ENCODE measurements at regions not wholly inside any gene's neighbourhood (a gene's known extent, or its start where the extent isn't known, plus 50 kb on each side); places are given as distances from the start of the nearest gene placed in this dataset.

DNA sequence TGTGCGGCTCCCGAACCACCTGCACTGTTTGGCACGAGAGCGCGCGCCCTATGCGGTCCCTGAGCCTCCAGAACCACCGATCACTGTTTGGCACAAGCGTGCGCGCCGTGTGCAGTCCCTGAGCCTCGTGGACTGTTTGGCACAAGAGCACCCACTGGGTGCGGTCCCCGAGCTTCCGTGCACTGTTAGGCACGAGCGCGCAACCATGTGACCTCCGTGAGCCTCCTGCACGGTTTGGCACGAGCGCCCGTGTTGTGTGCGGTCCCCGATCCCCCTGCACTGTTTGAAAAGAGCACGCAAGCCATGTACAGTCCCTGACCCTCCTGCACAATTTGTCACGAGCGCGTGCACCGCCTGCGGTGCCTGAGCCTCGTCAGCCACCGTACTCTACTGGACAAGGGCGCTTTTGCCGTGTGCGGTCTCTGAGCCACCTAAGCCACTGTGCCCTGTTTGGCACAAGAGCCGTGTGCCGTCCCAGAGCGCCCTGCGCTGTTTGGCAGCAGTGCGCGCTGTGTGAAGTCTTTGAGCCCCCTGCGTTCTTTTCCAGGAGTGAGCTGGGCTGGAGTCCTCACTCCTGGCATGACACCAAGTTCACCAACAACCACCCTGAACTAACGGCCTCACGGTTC is 163.7 kb upstream of the USP9Y start:
- Histone ChIP-seq H3K9ac (ENCODE audit: insufficient read depth in 1 of 2, low read length in 2 of 2) (no peak overlapping the region), H3K4me3 (no peak overlapping the region)
- DNase-seq = no peak

DNA sequence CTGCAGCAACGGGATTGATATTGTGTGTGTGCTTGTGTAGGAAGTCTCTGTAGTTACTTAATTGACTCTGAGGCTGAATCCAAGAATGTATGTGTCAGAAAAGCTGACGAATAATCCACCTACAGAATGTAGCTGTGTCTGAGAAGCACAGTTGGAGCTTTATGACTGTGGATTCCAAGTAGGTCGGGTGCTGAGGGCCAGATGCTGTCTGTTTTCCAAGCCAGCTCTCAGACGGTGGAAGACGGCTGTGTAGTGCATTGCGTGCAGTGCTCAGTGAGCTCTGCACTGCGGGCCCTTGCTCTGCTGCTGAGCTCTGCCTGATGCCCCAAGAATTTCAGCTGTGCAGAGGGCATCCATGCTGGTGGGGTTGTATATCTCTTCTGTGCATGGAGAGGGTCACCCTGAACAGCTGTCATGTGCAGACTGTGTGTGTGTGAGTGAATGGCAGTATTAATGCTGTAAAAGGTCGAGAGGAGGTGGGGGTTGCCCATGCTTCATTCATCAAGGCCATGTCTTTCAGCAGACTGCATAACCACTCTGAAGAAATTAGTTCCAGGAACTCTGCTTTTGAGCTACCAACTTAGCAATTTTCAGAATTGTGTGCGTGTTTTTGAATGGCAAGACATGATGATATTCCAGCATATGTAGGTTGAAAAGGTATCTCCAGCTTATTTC is 154.1 kb upstream of the USP9Y start:
- no peaks in the 10 kb centered on the region for H3K27me3 ChIP-seq (ENCODE audit: control insufficient read depth in 3 of 3, insufficient read depth in 3 of 3, low read length in 2 of 3)
- TF ChIP-seq, protein P1, sequence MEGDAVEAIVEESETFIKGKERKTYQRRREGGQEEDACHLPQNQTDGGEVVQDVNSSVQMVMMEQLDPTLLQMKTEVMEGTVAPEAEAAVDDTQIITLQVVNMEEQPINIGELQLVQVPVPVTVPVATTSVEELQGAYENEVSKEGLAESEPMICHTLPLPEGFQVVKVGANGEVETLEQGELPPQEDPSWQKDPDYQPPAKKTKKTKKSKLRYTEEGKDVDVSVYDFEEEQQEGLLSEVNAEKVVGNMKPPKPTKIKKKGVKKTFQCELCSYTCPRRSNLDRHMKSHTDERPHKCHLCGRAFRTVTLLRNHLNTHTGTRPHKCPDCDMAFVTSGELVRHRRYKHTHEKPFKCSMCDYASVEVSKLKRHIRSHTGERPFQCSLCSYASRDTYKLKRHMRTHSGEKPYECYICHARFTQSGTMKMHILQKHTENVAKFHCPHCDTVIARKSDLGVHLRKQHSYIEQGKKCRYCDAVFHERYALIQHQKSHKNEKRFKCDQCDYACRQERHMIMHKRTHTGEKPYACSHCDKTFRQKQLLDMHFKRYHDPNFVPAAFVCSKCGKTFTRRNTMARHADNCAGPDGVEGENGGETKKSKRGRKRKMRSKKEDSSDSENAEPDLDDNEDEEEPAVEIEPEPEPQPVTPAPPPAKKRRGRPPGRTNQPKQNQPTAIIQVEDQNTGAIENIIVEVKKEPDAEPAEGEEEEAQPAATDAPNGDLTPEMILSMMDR (IDR thresholded peaks at IDR 0.05; ENCODE audit: control extremely low read depth, extremely low read depth) = no peak
- no peak for ATAC-seq (ENCODE audit: insufficient read depth, low FRiP score)

More for the DNA sequence above, 163.7 kb upstream of the USP9Y start:
- Histone ChIP-seq H3K4me1 (ENCODE audit: control insufficient read depth in 5 of 5, insufficient read depth in 5 of 5, low read length in 5 of 5) (no peaks in the 10 kb centered on the region), H3K36me3 (ENCODE audit: control insufficient read depth in 4 of 4, insufficient read depth in 4 of 4, low read length in 4 of 4) (no peaks in the 10 kb centered on the region), H3K27ac (ENCODE audit: low read depth in 1 of 2, low read length in 1 of 2) (no peak overlapping the region), H3K27me3 (ENCODE audit: control insufficient read depth in 3 of 3, insufficient read depth in 3 of 3, low read length in 2 of 3) (no peaks in the 10 kb centered on the region), H3K9me3 (ENCODE audit: control insufficient read depth in 4 of 4, insufficient read depth in 3 of 4, low read length in 3 of 4) (no peaks in the 10 kb centered on the region)
- TF ChIP-seq, protein P1 (IDR thresholded peaks at IDR 0.05; ENCODE audit: control extremely low read depth, extremely low read depth) = no peak
- no peak for ATAC-seq (ENCODE audit: insufficient read depth, low FRiP score)
- WGBS, 2 donors = 4% methylated on average over 38 of the region's 46 CpGs; no CpG with 5 or more reads in 1 of the 2 donors

DNA sequence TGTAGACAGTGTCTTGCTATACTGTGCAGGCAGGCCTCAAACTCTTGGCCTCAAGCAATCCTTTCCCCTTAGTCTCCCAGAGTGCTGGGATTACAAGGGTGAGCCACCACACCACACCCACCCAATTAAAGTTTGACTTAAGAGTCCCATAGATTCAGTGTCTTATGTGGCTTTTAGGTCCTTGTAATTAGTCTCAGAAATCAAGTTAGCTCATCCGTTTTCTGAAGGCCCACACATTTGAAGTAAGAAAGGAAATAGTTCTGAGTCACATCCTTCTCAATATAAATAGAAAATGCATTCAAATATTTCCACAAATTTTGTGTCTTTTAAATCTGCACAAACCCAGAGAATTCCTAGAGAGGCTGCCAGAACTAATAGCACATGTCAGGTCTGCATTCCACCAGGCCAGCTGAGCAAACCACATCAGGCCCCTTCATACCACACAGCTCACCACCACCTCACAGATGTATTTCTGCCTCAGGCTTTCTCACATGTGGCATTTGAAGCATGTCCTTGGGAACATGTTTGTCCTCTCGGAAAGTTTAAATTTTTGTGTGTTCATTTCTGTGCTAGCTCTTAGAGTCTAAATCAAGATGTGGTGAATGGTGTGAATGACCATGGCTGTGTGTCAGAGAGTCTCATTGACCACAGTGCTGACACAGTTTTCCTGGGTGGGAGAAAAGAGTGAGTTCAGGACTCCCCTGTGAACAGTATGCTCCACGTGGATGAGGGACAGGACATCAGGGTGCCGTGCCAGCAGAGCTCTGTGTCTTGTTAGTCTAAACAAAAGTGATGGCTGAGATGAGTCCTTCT is 148.4 kb upstream of the USP9Y start:
- DNase-seq = no peak

More for the DNA sequence above, 154.1 kb upstream of the USP9Y start:
- 88% methylated on average over 9 of the region's 9 CpGs; no CpG with 5 or more reads in 1 of the 2 donors for WGBS, 2 donors
- Histone ChIP-seq H3K9me3 (ENCODE audit: control insufficient read depth in 4 of 4, insufficient read depth in 3 of 4, low read length in 3 of 4) (no peaks in the 10 kb centered on the region), H3K9ac (ENCODE audit: insufficient read depth in 1 of 2, low read length in 2 of 2) (no peak overlapping the region), H3K4me3 (no peak overlapping the region), H3K4me1 (ENCODE audit: control insufficient read depth in 5 of 5, insufficient read depth in 5 of 5, low read length in 5 of 5) (no peaks in the 10 kb centered on the region), H3K27ac (ENCODE audit: low read depth in 1 of 2, low read length in 1 of 2) (no peak overlapping the region), H3K36me3 (ENCODE audit: control insufficient read depth in 4 of 4, insufficient read depth in 4 of 4, low read length in 4 of 4) (no peaks in the 10 kb centered on the region)
- no peak for DNase-seq

More for the DNA sequence above, 148.4 kb upstream of the USP9Y start:
- Histone ChIP-seq H3K9me3 (ENCODE audit: control insufficient read depth in 4 of 4, insufficient read depth in 3 of 4, low read length in 3 of 4) (no peaks in the 10 kb centered on the region), H3K27me3 (ENCODE audit: control insufficient read depth in 3 of 3, insufficient read depth in 3 of 3, low read length in 2 of 3) (no peaks in the 10 kb centered on the region), H3K4me1 (ENCODE audit: control insufficient read depth in 5 of 5, insufficient read depth in 5 of 5, low read length in 5 of 5) (no peaks in the 10 kb centered on the region), H3K4me3 (no peak overlapping the region), H3K27ac (ENCODE audit: low read depth in 1 of 2, low read length in 1 of 2) (no peak overlapping the region), H3K9ac (ENCODE audit: insufficient read depth in 1 of 2, low read length in 2 of 2) (no peak overlapping the region), H3K36me3 (ENCODE audit: control insufficient read depth in 4 of 4, insufficient read depth in 4 of 4, low read length in 4 of 4) (no peaks in the 10 kb centered on the region)
- no peak for ATAC-seq (ENCODE audit: insufficient read depth, low FRiP score)
- TF ChIP-seq, protein P1 (IDR thresholded peaks at IDR 0.05; ENCODE audit: control extremely low read depth, extremely low read depth) = no peak
- 65% methylated on average over 4 of the region's 4 CpGs; no CpG with 5 or more reads in 1 of the 2 donors for WGBS, 2 donors
